H1 (cell line): ENCODE measurements at regions not wholly inside any gene's neighbourhood (a gene's known extent, or its start where the extent isn't known, plus 50 kb on each side); places are given as distances from the start of the nearest gene placed in this dataset.

ENCODE experiments used
- BACH1 ChIP-seq: IDR thresholded peaks from 2 replicates; pipeline ENCODE4 v1.6.1; 2012; ENCODE audit warnings: low read length, improper control_type of control experiment
- CBX5 ChIP-seq: fragments of 300-800, 300-1000 bp; sonication (generic); IDR thresholded peaks from 2 replicates; pipeline ENCODE4 v1.7.1; 2016; ENCODE audit warnings: antibody characterized with exemption, low read length, low read depth
- CBX8 ChIP-seq: fragments of 300-800, 300-1000 bp; sonication (generic); IDR thresholded peaks from 2 replicates; pipeline ENCODE4 v1.7.1; 2016; ENCODE audit warnings: low read depth, low read length, borderline replicate concordance
- CHD2 ChIP-seq: IDR thresholded peaks from 2 replicates; pipeline ENCODE4 v1.6.1; 2012; ENCODE audit warnings: low read length, improper control_type of control experiment
- EZH2 ChIP-seq: fragments of 200-600 bp; sonication (generic); IDR thresholded peaks from 2 replicates; pipeline ENCODE4 v1.7.1; 2012; ENCODE audit warnings: low read depth, mild to moderate bottlenecking, moderate library complexity, low read length, inconsistent platforms; ENCODE audit not compliant: severe bottlenecking
- KDM4A ChIP-seq: IDR thresholded peaks from one replicate; pipeline ENCODE4 v1.7.1; 2012; ENCODE audit warnings: low read depth, mild to moderate bottlenecking, moderate library complexity, low read length, inconsistent platforms; ENCODE audit not compliant: severe bottlenecking
- SIX5 ChIP-seq: IDR thresholded peaks from 2 replicates; pipeline ENCODE4 v1.6.1; 2011; ENCODE audit warnings: mild to moderate bottlenecking, low read depth, low read length
- TF ChIP-seq, protein P1 (sequence below): IDR thresholded peaks from 2 replicates; pipeline ENCODE4 v1.6.1; 2011; ENCODE audit warnings: low read depth, mild to moderate bottlenecking, low read length; ENCODE audit not compliant: insufficient read depth

- TF ChIP-seq, protein P1, sequence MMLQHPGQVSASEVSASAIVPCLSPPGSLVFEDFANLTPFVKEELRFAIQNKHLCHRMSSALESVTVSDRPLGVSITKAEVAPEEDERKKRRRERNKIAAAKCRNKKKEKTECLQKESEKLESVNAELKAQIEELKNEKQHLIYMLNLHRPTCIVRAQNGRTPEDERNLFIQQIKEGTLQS = no peak
- TF ChIP-seq SIX5 (no peak), KDM4A (no peak), EZH2 (no peak), CHD2 (no peak), CBX5 (no peak), CBX8 (no peak), BACH1 (no peak)
These were observed 1372.9 kb downstream of the TECRL start (continued) for GRCh38 chr4:63036159-63036866.
